Endodermal cell (in vitro differentiated cells): ENCODE measurements at regions not wholly inside any gene's neighbourhood (a gene's known extent, or its start where the extent isn't known, plus 50 kb on each side); places are given as distances from the start of the nearest gene placed in this dataset.

Experiments used
- DNase-seq: peaks from one replicate; pipeline ENCODE4 v3.0.0-alpha.2; 2017
- H3K27ac ChIP-seq: 2 replicates; pipeline ENCODE4 v1.5.1; 2013; ENCODE audit warnings: mild to moderate bottlenecking, low read depth, low read length, moderate library complexity
- H3K27me3 ChIP-seq: 2 replicates; pipeline ENCODE4 v1.6.1; 2013; ENCODE audit warnings: mild to moderate bottlenecking, low read length, moderate library complexity; ENCODE audit not compliant: insufficient read depth, control insufficient read depth, poor library complexity, severe bottlenecking
- H3K36me3 ChIP-seq: 2 replicates; pipeline ENCODE4 v1.7.0; 2013; ENCODE audit warnings: mild to moderate bottlenecking, low read length, moderate library complexity; ENCODE audit not compliant: control insufficient read depth, insufficient read depth
- H3K4me1 ChIP-seq: one replicate; pipeline ENCODE4 v1.7.0; 2013; ENCODE audit warnings: low read length; ENCODE audit not compliant: control insufficient read depth, insufficient read depth
- H3K4me3 ChIP-seq: 2 replicates; pipeline ENCODE4 v1.5.1; 2013; ENCODE audit warnings: mild to moderate bottlenecking, low read length, moderate library complexity
- H3K9ac ChIP-seq: 2 replicates; pipeline ENCODE4 v1.6.1; 2013; ENCODE audit warnings: mild to moderate bottlenecking, low read length, moderate library complexity; ENCODE audit not compliant: poor library complexity, severe bottlenecking; ENCODE audit errors: extremely low read depth
- H3K9me3 ChIP-seq: 2 replicates; pipeline ENCODE4 v1.6.1; 2013; ENCODE audit warnings: mild to moderate bottlenecking, low read length, moderate library complexity; ENCODE audit not compliant: control insufficient read depth
- H3K27ac Mint-ChIP-seq: 2 replicates; pipeline ENCODE4 v1.8.0; 2020; ENCODE audit warnings: mixed read lengths
- H3K27me3 Mint-ChIP-seq: 2 replicates; pipeline ENCODE4 v1.8.0; 2021; ENCODE audit warnings: mild to moderate bottlenecking, mixed read lengths; ENCODE audit not compliant: insufficient read depth
- H3K36me3 Mint-ChIP-seq: 2 replicates; pipeline ENCODE4 v1.8.0; 2020; ENCODE audit warnings: low read depth, mixed read lengths
- H3K4me1 Mint-ChIP-seq: 2 replicates; pipeline ENCODE4 v1.8.0; 2020; ENCODE audit warnings: mixed read lengths
- H3K4me3 Mint-ChIP-seq: 2 replicates; pipeline ENCODE4 v1.8.0; 2020; ENCODE audit warnings: mild to moderate bottlenecking, moderate library complexity, mixed read lengths
- H3K9me3 Mint-ChIP-seq: 2 replicates; pipeline ENCODE4 v1.8.0; 2020; ENCODE audit warnings: mild to moderate bottlenecking, mixed read lengths
- CTCF ChIP-seq: fragments of 200-600 bp; sonication (generic); conservative IDR thresholded peaks from 2 replicates; pipeline ENCODE4 v1.5.0; 2021; ENCODE audit warnings: antibody characterized with exemption, mild to moderate bottlenecking
- WGBS, 2 experiments: methylation state at CpG; one replicate each; pipeline versions ENCODE4 v1.1.5 to v1.1.7; 2013; ENCODE audit warnings: missing lambda C conversion rate in 2 of 2, mixed read lengths in 1 of 2; ENCODE audit not compliant: insufficient coverage in 1 of 2, insufficient read length in 1 of 2; 5-methylcytosine and 5-hydroxymethylcytosine counted together

DNA sequence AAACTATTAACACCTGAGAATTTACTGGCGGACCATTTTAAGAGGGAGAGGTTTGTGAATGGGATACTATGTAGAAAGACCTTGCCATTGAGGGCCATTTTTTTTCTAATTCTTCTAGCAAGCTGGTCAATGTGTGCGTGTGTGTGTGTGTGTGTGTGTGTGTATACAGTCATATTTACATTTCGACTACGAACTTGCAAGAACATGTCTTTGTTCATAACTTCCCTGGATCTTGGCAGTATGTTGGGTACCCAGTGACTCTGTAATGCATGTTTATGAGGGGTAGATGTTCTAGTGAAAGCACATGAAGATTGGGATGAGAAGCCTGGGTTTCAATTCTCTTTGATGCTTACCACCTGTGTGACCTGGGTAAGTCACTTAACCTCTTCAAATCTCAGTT, 133.6 kb downstream of the UBE2E3 start:
- no peaks in the 10 kb centered on the region for H3K36me3 Mint-ChIP-seq

GRCh38 chr2:181116261-181116660, 135.9 kb downstream of the UBE2E3 start:
- no peak for DNase-seq
- no peak overlapping the region for H3K4me3 ChIP-seq
- no peak overlapping the region for H3K27ac Mint-ChIP-seq
- H3K27ac ChIP-seq = no peak overlapping the region
- 83% methylated on average over 1 of the region's 1 CpG; no CpG with 5 or more reads in 1 of the 2 experiments for WGBS, 2 experiments
- H3K36me3 Mint-ChIP-seq = no peaks in the 10 kb centered on the region
- peaks cover 47% of the 10 kb centered on the region for H3K27me3 Mint-ChIP-seq
- H3K36me3 ChIP-seq = no peaks in the 10 kb centered on the region
- H3K27me3 ChIP-seq = peaks cover 50% of the 10 kb centered on the region
- peaks cover 12% of the 10 kb centered on the region for H3K4me1 Mint-ChIP-seq
- no peaks in the 10 kb centered on the region for H3K9me3 ChIP-seq
- H3K9me3 Mint-ChIP-seq = no peaks in the 10 kb centered on the region
- H3K4me3 Mint-ChIP-seq = no peak overlapping the region
- no peak for TF ChIP-seq CTCF
- H3K4me1 ChIP-seq = no peaks in the 10 kb centered on the region
- H3K9ac ChIP-seq = no peak overlapping the region

More for the DNA sequence above, 133.6 kb downstream of the UBE2E3 start:
- 87 to 94% methylated on average over 4 of the region's 4 CpGs for WGBS, 2 experiments
- Histone ChIP-seq H3K4me1 (no peaks in the 10 kb centered on the region), H3K27me3 (peaks cover 28% of the 10 kb centered on the region), H3K9ac (no peak overlapping the region), H3K9me3 (no peaks in the 10 kb centered on the region), H3K4me3 (no peak overlapping the region), H3K36me3 (no peaks in the 10 kb centered on the region), H3K27ac (no peak overlapping the region)
- Mint-ChIP-seq H3K9me3 (no peaks in the 10 kb centered on the region), H3K4me3 (no peak overlapping the region), H3K27me3 (peaks cover 24% of the 10 kb centered on the region), H3K27ac (no peak overlapping the region), H3K4me1 (peaks cover 11% of the 10 kb centered on the region)
- DNase-seq = no peak
- TF ChIP-seq CTCF = no peak

- Histone ChIP-seq H3K4me3 (no peak overlapping the region), H3K27ac (no peak overlapping the region), H3K36me3 (no peaks in the 10 kb centered on the region), H3K9ac (no peak overlapping the region), H3K4me1 (no peaks in the 10 kb centered on the region), H3K9me3 (no peaks in the 10 kb centered on the region), H3K27me3 (peaks cover 61% of the 10 kb centered on the region)
- DNase-seq = no peak
- TF ChIP-seq CTCF = no peak
- no peak overlapping the region for H3K27ac Mint-ChIP-seq
- H3K9me3 Mint-ChIP-seq = no peaks in the 10 kb centered on the region
- H3K4me1 Mint-ChIP-seq = peaks cover 12% of the 10 kb centered on the region
- peaks cover 55% of the 10 kb centered on the region for H3K27me3 Mint-ChIP-seq
- no peaks in the 10 kb centered on the region for H3K36me3 Mint-ChIP-seq
- no peak overlapping the region for H3K4me3 Mint-ChIP-seq
Measured at GRCh38 chr2:181117206-181117925, 137.0 kb downstream of the UBE2E3 start.
